ENCODE measurements at regions not wholly inside any gene's neighbourhood (a gene's known extent, or its start where the extent isn't known, plus 50 kb on each side); places are given as distances from the start of the nearest gene placed in this dataset.
"Not testable (repeated sequence)": the region's sequence is repeated elsewhere in the genome, so short reads cannot be mapped to it uniquely, and the experiment has no call there.

DNA sequence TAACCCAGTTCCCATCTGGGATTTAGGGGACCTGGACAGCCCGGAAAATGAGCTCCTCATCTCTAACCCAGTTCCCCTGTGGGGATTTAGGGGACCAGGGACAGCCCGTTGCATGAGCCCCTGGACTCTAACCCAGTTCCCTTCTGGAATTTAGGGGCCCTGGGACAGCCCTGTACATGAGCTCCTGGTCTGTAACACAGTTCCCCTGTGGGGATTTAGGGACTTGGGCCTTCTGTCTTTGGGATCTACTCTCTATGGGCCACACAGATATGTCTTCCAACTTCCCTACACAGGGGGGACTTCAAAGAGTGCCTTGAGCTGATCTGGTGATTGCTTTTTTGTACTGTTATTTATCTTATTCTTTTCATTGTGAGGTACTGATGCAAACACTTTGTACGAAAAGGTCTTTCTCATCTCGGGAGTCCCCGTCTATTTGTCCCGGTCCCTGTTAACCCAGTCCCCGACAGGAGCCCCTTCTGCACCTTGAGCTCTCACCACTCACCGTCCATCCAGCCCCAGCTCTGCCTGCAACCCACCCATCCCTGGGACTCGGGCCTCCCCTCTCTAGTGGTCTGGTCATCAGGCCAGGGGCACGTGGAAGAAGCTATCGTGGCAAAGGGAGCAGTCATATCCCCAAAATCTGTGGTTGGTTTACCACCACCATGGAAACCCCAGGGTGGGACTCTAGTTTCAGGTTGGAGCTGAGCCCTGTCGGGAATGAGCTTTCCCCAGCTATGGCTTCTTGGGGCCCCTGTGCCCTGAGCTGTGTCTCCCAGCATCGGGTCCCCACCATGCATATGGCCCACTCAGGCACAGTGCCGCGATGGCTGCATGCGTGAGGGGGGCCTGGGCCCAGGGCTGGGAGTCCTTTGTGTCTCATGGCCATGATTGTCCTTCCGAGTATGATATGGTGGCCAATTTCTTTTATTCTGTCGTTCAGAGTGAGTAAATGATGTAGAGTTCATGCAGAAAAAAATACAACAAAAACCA, 270.4 kb upstream of the PLCXD1 start:
- not testable (repeated sequence) for H3K27ac Mint-ChIP-seq, H3K36me3 Mint-ChIP-seq, H3K27me3 Mint-ChIP-seq, H3K4me3 Mint-ChIP-seq, H3K9me3 Mint-ChIP-seq, H3K4me1 Mint-ChIP-seq

DNA sequence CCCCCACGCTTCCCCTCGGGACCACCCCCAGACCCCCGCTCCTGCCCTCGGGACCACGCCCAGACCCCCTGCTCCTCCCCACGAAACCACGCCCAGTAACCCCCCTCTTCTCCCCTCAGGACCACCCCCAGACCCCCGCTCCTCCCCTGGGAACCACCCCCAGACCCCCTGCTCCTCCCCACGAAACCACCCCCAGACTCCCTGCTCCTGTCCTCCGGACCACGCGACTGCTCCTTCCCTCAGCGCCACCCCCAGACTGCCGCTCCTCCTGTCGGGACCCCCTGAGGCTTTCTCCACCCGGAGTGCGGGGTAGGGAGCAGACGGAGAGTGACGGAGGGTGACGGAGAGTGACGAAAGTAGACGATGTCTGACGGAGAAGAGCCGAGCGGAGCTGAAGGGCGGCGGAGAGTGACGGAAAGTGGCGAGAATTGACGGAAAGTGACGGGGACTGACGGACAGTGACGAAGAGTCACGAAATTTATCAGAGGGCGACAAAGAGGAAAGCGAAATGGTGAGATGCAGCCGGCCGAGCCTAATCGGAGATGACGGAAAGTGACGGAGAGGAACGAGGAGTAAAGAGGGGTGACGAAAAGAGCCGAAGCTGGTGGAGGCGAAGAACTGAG, 267.2 kb upstream of the PLCXD1 start:
- peak overlapping the region in 1 of 4 donors; percentile 47 for H3K4me3 Mint-ChIP-seq
- H3K9me3 Mint-ChIP-seq, H3K27ac Mint-ChIP-seq, H3K27me3 Mint-ChIP-seq, H3K4me1 Mint-ChIP-seq, H3K36me3 Mint-ChIP-seq: not testable (repeated sequence)

DNA sequence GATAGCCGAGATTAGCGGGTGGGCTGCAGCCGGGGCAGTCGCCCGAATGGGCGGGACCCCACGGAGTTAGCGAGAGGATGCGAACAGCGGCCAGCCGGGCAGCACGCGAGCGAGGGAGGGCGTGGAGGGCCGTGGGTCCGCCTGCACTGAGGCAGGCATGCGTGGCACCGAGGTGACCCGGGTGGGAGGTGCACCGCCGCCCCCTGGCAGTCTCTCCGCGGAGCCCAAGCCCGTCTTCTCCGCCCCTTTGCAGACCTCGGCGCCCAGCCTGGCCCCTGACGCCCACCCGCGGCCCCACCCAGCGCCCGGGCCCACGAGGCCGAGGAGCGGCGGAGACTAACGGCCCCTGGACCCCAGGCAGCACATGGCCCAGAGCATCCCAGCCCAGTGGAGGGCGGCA, 266.7 kb upstream of the PLCXD1 start:
- H3K36me3 Mint-ChIP-seq, H3K27ac Mint-ChIP-seq, H3K9me3 Mint-ChIP-seq, H3K4me3 Mint-ChIP-seq, H3K4me1 Mint-ChIP-seq, H3K27me3 Mint-ChIP-seq: not testable (repeated sequence)

DNA sequence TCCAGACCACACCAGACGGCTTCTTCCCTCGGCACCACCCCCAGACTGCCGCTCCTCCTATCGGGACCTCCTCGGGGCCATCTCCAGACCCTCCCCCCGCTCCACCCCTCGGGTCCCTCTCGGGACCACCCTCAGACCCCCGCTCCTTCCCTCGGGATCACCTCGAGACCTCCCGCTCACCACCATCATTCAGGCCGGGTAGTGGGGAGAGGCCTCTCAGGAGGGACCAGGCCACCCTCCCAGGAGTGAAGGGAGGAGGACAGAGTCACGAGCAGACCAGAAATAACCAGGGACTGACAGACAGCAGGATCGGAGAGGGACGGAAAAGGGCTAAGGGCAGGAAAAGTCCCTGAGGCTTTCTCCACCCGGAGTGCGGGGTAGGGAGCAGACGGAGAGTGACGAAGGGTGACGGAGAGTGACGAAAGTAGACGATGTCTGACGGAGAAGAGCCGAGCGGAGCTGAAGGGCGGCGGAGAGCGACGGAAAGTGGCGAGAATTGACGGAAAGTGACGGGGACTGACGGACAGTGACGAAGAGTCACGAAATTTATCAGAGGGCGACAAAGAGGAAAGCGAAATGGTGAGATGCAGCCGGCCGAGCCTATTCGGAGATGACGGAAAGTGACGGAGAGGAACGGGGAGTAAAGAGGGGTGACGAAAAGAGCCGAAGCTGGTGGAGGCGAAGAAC, 262.3 kb upstream of the PLCXD1 start:
- not testable (repeated sequence) for H3K36me3 Mint-ChIP-seq, H3K27me3 Mint-ChIP-seq, H3K4me1 Mint-ChIP-seq, H3K27ac Mint-ChIP-seq, H3K9me3 Mint-ChIP-seq, H3K4me3 Mint-ChIP-seq

DNA sequence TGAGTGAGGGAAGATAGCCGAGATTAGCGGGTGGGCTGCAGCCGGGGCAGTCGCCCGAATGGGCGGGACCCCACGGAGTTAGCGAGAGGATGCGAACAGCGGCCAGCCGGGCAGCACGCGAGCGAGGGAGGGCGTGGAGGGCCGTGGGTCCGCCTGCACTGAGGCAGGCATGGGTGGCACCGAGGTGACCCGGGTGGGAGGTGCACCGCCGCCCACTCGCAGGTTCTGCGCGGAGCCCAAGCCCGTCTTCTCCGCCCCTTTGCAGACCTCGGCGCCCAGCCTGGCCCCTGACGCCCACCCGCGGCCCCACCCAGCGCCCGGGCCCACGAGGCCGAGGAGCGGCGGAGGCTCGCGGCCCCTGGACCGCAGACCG, 261.7 kb upstream of the PLCXD1 start:
- H3K9me3 Mint-ChIP-seq, H3K27ac Mint-ChIP-seq, H3K4me1 Mint-ChIP-seq, H3K4me3 Mint-ChIP-seq, H3K36me3 Mint-ChIP-seq, H3K27me3 Mint-ChIP-seq: not testable (repeated sequence)

DNA sequence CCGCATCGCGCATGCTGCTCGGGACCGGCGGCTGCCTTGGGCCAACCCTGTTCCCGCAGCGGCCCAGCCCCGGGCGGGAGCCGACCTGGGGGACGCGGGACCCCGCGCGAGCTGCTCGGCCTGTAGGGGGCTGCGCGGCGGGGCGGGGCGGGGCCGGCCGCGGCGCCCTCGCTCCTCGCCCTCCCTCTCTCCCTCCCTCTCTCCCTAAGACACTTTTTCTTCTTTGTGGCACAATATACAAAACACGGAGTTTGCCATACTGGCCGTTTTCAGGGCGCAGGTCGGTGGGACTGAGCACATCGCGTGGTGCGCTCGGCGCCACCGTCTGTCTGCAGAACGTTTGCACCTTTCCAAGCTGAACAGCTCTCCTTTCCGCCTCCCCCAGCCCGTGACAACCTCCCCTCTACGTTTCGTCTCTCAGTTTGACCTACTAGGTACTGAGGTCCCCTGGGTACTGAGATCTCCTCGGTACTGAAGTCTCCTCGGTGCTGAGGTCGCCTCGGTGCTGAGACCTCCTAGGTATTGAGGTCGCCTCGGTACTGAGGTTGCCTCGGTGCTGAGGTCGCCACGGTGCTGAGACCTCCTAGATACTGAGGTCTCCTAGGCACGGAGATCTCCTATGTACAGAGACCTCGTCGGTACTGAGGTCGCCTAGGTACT, 261.1 kb upstream of the PLCXD1 start:
- no peaks in the 10 kb centered on the region for H3K36me3 Mint-ChIP-seq
- H3K4me3 Mint-ChIP-seq, result peak overlapping the region in 3 of 4 donors; percentile 88 to 98 (median 91)
- H3K27me3 Mint-ChIP-seq, result no peaks in the 10 kb centered on the region
- H3K27ac Mint-ChIP-seq, result peak overlapping the region in 2 of 3 donors; percentile 61 to 80
- no peaks in the 10 kb centered on the region for H3K4me1 Mint-ChIP-seq
- no peaks in the 10 kb centered on the region for H3K9me3 Mint-ChIP-seq

DNA sequence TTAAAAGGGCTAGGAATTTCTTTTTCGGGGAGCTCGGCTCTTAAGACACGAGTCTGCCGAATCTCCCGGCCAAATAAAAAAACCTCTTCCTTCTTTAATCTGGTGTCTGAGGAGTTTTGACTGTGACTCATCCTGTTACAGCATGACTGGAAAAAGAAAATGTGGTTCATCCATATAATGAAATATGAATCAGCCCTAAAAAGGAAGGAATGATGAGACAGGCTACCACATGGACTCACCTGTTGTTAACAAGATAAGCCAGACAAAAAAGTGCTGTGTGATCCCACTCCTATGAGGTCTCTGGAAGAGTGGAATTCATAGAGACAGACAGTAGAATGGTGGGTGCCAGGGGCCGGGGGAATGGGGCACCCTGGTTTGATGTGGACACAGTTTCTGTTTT, 257.0 kb upstream of the PLCXD1 start:
- H3K9me3 Mint-ChIP-seq, H3K36me3 Mint-ChIP-seq, H3K4me3 Mint-ChIP-seq, H3K27ac Mint-ChIP-seq, H3K4me1 Mint-ChIP-seq, H3K27me3 Mint-ChIP-seq: not testable (repeated sequence)
